Calu3 (cell line): ENCODE measurements at regions not wholly inside any gene's neighbourhood (a gene's known extent, or its start where the extent isn't known, plus 50 kb on each side); places are given as distances from the start of the nearest gene placed in this dataset.

ENCODE experiments used
- BruUV-seq: library from RNA; stranded (reverse); fragments of 400-500 nt; replicated peaks from 2 replicates; lab custom pipeline; 2021; lab: Mats Ljungman, UMichigan
- CTCF ChIA-PET: fragments of 300-600 bp; sonication (Branson Sonifier 250); formaldehyde crosslinking; loops from one replicate; lab custom pipeline; 2022; ENCODE audit warnings: antibody characterized with exemption; lab: Charles Lee
- DNase-seq: peaks from one replicate; pipeline ENCODE4 v3.0.0; 2022
- H3K27ac Mint-ChIP-seq: one replicate; pipeline ENCODE4 v1.8.0; 2022; ENCODE audit warnings: mixed read lengths; ENCODE audit not compliant: unreplicated experiment
- H3K27me3 Mint-ChIP-seq: one replicate; pipeline ENCODE4 v1.8.0; 2022; ENCODE audit warnings: mixed read lengths; ENCODE audit not compliant: unreplicated experiment
- H3K36me3 Mint-ChIP-seq: one replicate; pipeline ENCODE4 v1.8.0; 2022; ENCODE audit warnings: mild to moderate bottlenecking, moderate library complexity, mixed read lengths; ENCODE audit not compliant: insufficient read depth, unreplicated experiment
- H3K4me1 Mint-ChIP-seq: one replicate; pipeline ENCODE4 v1.8.0; 2022; ENCODE audit warnings: mild to moderate bottlenecking, low read depth, mixed read lengths; ENCODE audit not compliant: unreplicated experiment
- H3K4me3 Mint-ChIP-seq: one replicate; pipeline ENCODE4 v1.8.0; 2022; ENCODE audit warnings: mild to moderate bottlenecking, low read depth, moderate library complexity, mixed read lengths; ENCODE audit not compliant: unreplicated experiment
- H3K9me3 Mint-ChIP-seq: one replicate; pipeline ENCODE4 v1.8.0; 2022; ENCODE audit warnings: low read depth, mixed read lengths; ENCODE audit not compliant: unreplicated experiment
- intact Hi-C: fragments of 100-400 bp; cut with micrococcal nuclease; formaldehyde crosslinking; loops from one replicate; pipeline ENCODE4 v1.10.0; 2022; ENCODE audit not compliant: unreplicated experiment
- TF ChIP-seq, protein P1 (sequence below): fragments of 200-600 bp; IDR thresholded peaks from one replicate; pipeline ENCODE4 v1.8.0; 2022; ENCODE audit warnings: antibody characterized with exemption; ENCODE audit not compliant: unreplicated experiment

DNA sequence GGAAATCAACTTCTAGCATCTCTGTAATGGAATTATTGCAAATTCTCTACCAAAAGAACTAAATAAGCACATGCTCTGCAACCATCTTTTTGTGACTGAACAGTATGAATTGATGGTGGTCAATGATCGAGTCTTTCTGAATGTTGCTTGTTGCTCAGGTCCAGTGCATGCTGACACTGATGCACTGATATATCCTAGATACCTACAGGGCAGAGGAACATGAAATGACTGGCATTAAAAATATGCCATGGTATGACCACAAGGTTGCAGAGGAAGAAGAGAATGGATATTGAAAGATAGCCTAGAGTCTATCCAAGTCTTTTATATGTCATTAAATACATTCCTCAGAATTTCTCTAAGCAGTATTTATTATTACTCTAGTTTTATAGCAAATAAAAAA is 692.8 kb upstream of the TENM3 start:
- Mint-ChIP-seq H3K4me1 (no peaks in the 10 kb centered on the region), H3K9me3 (no peaks in the 10 kb centered on the region), H3K27ac (no peak overlapping the region), H3K4me3 (no peak overlapping the region), H3K36me3 (no peaks in the 10 kb centered on the region), H3K27me3 (no peaks in the 10 kb centered on the region)
- TF ChIP-seq, protein P1, sequence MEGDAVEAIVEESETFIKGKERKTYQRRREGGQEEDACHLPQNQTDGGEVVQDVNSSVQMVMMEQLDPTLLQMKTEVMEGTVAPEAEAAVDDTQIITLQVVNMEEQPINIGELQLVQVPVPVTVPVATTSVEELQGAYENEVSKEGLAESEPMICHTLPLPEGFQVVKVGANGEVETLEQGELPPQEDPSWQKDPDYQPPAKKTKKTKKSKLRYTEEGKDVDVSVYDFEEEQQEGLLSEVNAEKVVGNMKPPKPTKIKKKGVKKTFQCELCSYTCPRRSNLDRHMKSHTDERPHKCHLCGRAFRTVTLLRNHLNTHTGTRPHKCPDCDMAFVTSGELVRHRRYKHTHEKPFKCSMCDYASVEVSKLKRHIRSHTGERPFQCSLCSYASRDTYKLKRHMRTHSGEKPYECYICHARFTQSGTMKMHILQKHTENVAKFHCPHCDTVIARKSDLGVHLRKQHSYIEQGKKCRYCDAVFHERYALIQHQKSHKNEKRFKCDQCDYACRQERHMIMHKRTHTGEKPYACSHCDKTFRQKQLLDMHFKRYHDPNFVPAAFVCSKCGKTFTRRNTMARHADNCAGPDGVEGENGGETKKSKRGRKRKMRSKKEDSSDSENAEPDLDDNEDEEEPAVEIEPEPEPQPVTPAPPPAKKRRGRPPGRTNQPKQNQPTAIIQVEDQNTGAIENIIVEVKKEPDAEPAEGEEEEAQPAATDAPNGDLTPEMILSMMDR: no peak
- no peak for DNase-seq
- BruUV-seq: no TSS peak
- intact Hi-C loops: no loop called here
- CTCF ChIA-PET: no interaction called here

DNA sequence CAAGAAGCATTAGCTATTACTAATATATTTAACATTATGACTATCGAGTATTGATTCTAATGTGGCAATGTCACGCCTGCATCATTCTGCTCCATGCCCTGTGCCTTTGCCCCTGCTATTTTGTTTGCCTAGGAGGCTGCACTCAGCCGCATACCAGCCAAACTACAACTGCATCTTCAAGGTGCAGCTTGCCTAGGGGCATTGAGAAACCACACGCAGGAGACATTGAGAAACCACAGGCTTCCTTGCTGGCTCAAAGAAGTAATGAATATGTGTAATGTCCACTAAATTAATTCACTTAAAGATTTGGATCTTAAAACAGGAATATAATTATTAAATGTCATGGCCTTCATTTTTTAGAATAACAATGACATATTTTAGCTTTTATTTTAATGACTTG is 683.6 kb upstream of the TENM3 start:
- DNase-seq: no peak
- intact Hi-C loops: loop anchor here (2.0 to 10.0 kb wide), 3 partner anchors 75 to 1245 kb away; no protein-coding TSS in a partner anchor
- TF ChIP-seq, protein P1: no peak

DNA sequence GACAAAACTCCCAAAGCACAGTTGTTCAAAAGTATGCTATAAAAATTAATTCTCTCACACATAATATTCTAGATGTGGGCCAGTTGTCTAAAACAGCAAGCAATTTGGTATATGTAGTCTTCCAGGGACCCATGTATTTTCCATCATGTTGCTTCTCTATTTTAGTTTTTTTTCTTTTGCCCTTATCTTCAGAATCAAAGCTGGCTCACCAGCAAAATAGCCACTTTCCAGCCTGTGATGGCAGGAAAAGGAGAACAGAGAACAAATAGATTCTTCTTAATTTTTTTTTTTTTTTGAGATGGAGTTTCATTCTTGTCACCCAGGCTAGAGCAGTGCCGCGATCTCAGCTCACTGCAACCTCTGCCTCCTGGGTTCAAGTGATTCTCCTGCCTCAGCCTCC is 680.8 kb upstream of the TENM3 start:
- DNase-seq: no peak
- no peaks in the 10 kb centered on the region for H3K9me3 Mint-ChIP-seq
- intact Hi-C loops: loop anchor here (10.0 kb wide), 2 partner anchors 202 to 1242 kb away; no protein-coding TSS in a partner anchor
- CTCF ChIA-PET: interaction anchor here (0.6 kb wide), 1 partner anchor 1682 kb away, joined by 3 read pairs; no protein-coding TSS in a partner anchor
- TF ChIP-seq, protein P1: no peak
- H3K4me3 Mint-ChIP-seq: no peak overlapping the region
- H3K36me3 Mint-ChIP-seq: no peaks in the 10 kb centered on the region
- H3K27ac Mint-ChIP-seq: no peak overlapping the region
- BruUV-seq: no TSS peak
- H3K27me3 Mint-ChIP-seq: no peaks in the 10 kb centered on the region
- no peaks in the 10 kb centered on the region for H3K4me1 Mint-ChIP-seq

More for the DNA sequence above, 683.6 kb upstream of the TENM3 start:
- Mint-ChIP-seq H3K36me3 (no peaks in the 10 kb centered on the region), H3K27me3 (no peaks in the 10 kb centered on the region), H3K4me3 (no peak overlapping the region), H3K4me1 (no peaks in the 10 kb centered on the region), H3K9me3 (no peaks in the 10 kb centered on the region), H3K27ac (no peak overlapping the region)
- CTCF ChIA-PET: no interaction called here
- BruUV-seq: no TSS peak

DNA sequence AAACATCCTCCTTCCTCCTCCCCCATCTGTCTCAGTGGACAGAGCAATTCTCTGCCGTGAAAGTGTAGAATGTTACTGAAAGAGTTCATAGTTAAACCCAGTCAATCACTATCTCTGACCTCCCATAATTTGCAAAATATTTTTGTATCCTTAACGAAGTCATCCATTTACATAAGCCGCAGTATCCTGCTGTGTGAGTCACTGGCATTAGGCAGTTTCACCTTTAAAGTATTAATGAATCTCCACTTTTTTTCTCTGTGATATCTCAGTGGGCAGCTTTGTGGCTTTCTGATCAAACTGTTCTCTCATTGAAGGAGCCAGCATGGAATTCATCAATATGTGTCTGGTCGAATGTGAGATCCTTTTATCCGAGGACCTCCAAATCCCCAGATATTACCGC is 678.6 kb upstream of the TENM3 start:
- intact Hi-C loops: loop anchor here (10.0 kb wide), 2 partner anchors 200 to 1240 kb away; no protein-coding TSS in a partner anchor
- Mint-ChIP-seq H3K36me3 (no peaks in the 10 kb centered on the region), H3K4me1 (no peaks in the 10 kb centered on the region), H3K27me3 (no peaks in the 10 kb centered on the region), H3K9me3 (no peaks in the 10 kb centered on the region), H3K27ac (no peak overlapping the region), H3K4me3 (no peak overlapping the region)
- no TSS peak for BruUV-seq
- no peak for DNase-seq
- TF ChIP-seq, protein P1: no peak
- CTCF ChIA-PET: no interaction called here
